Panc1 (cell line): ENCODE measurements at regions not wholly inside any gene's neighbourhood (a gene's known extent, or its start where the extent isn't known, plus 50 kb on each side); places are given as distances from the start of the nearest gene placed in this dataset.

Experiments used
- POLR2AphosphoS5 ChIP-seq: IDR thresholded peaks from 2 replicates; pipeline ENCODE4 v1.6.1; 2012; ENCODE audit warnings: mild to moderate bottlenecking, low read depth, low read length, moderate library complexity
- SIN3A ChIP-seq: IDR thresholded peaks from 2 replicates; pipeline ENCODE4 v1.6.1; 2012; ENCODE audit warnings: low read depth, mild to moderate bottlenecking, low read length, moderate library complexity, borderline replicate concordance; ENCODE audit not compliant: insufficient read depth
- TCF7L2 ChIP-seq: IDR thresholded peaks from 2 replicates; pipeline ENCODE4 v1.6.1; 2011; ENCODE audit warnings: mild to moderate bottlenecking, low read depth, low read length, inconsistent platforms
- TF ChIP-seq, protein P1 (sequence below): fragments of 450-650 bp; IDR thresholded peaks from 2 replicates; pipeline ENCODE4 v1.5.1; 2017; ENCODE audit warnings: mild to moderate bottlenecking
- TF ChIP-seq, protein P2 (sequence below), 2 experiments: IDR thresholded peaks; 2 replicates each; pipeline ENCODE4 v1.6.1; 2011 to 2012; ENCODE audit warnings: low read depth in 2 of 2, control low read depth in 1 of 2, low read length in 1 of 2, mild to moderate bottlenecking in 1 of 2, moderate library complexity in 1 of 2; ENCODE audit not compliant: insufficient read depth in 1 of 2

DNA sequence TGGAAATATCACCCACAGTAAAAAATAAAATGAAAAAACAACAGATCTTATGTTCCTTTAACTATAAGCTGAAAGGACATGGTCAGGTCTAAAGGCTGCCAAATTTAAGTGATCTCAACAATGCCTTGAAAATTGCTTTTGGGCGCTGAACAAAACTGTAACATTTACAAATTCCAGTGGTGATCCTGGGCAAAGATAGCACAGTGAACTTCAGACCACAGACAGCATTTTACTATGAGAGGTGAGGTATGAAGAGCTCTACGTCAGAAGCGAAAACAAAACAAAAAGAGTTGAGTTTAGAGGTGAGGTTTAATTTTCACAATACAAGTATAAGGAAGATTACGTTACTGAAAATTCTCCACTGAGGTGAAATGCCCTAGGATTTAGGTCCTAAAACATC is 165.8 kb upstream of the STK32A start:
- TF ChIP-seq, protein P1, sequence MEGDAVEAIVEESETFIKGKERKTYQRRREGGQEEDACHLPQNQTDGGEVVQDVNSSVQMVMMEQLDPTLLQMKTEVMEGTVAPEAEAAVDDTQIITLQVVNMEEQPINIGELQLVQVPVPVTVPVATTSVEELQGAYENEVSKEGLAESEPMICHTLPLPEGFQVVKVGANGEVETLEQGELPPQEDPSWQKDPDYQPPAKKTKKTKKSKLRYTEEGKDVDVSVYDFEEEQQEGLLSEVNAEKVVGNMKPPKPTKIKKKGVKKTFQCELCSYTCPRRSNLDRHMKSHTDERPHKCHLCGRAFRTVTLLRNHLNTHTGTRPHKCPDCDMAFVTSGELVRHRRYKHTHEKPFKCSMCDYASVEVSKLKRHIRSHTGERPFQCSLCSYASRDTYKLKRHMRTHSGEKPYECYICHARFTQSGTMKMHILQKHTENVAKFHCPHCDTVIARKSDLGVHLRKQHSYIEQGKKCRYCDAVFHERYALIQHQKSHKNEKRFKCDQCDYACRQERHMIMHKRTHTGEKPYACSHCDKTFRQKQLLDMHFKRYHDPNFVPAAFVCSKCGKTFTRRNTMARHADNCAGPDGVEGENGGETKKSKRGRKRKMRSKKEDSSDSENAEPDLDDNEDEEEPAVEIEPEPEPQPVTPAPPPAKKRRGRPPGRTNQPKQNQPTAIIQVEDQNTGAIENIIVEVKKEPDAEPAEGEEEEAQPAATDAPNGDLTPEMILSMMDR = no peak
- TF ChIP-seq POLR2AphosphoS5 (no peak), SIN3A (no peak), TCF7L2 (no peak)
- TF ChIP-seq, protein P2, sequence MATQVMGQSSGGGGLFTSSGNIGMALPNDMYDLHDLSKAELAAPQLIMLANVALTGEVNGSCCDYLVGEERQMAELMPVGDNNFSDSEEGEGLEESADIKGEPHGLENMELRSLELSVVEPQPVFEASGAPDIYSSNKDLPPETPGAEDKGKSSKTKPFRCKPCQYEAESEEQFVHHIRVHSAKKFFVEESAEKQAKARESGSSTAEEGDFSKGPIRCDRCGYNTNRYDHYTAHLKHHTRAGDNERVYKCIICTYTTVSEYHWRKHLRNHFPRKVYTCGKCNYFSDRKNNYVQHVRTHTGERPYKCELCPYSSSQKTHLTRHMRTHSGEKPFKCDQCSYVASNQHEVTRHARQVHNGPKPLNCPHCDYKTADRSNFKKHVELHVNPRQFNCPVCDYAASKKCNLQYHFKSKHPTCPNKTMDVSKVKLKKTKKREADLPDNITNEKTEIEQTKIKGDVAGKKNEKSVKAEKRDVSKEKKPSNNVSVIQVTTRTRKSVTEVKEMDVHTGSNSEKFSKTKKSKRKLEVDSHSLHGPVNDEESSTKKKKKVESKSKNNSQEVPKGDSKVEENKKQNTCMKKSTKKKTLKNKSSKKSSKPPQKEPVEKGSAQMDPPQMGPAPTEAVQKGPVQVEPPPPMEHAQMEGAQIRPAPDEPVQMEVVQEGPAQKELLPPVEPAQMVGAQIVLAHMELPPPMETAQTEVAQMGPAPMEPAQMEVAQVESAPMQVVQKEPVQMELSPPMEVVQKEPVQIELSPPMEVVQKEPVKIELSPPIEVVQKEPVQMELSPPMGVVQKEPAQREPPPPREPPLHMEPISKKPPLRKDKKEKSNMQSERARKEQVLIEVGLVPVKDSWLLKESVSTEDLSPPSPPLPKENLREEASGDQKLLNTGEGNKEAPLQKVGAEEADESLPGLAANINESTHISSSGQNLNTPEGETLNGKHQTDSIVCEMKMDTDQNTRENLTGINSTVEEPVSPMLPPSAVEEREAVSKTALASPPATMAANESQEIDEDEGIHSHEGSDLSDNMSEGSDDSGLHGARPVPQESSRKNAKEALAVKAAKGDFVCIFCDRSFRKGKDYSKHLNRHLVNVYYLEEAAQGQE (IDR thresholded peaks at IDR 0.05; ENCODE audit: insufficient read depth in 1 of 2, low read depth in 2 of 2, low read length in 1 of 2) = no peak
